ENCODE measurements at regions not wholly inside any gene's neighbourhood (a gene's known extent, or its start where the extent isn't known, plus 50 kb on each side); places are given as distances from the start of the nearest gene placed in this dataset.

DNA sequence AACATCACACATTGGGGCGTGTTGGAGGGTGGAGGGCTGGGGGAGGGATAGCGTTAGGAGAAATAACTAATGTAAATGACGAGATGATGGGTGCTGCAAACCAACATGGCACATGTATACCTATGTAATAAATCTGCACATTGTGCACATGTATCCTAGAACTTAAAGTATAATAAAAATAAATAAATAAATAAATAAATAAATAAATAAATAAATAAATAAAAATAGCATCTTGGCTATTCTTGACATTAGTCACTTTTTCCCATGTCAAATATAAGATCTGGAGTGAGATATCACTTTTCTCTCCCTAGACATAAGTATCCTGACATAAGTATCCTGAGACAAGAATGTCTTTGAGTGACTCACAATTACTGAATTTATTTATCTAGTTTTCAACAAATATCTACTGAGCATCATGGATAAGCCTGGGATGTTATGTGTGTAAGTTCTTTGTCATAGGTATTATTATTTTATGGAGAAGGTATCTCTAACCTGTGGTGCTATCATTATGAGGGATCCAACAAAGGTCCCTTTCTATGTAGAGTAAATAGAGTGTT lies 691.3 kb downstream of the SORCS1 start:
- no peaks in the 10 kb centered on the region for H3K9me3 ChIP-seq (ENCODE audit: control insufficient read depth, insufficient read depth, low read length)
- no peaks in the 10 kb centered on the region for H3K4me1 ChIP-seq (ENCODE audit: control insufficient read depth, insufficient read depth, low read length)
- no peaks in the 10 kb centered on the region for H3K36me3 ChIP-seq (ENCODE audit: control insufficient read depth, insufficient read depth, low read length)
- no CpG with 5 or more reads among the region's 3 CpGs for WGBS (ENCODE audit: insufficient coverage, insufficient read length)
- no peak overlapping the region for H3K27ac ChIP-seq (ENCODE audit: low read length)
- no peak overlapping the region for H3K4me3 ChIP-seq (ENCODE audit: low read length)
- no peak for DNase-seq (ENCODE audit: low read depth, low spot score)
- no peaks in the 10 kb centered on the region for H3K27me3 ChIP-seq (ENCODE audit: control insufficient read depth, insufficient read depth, low read length)

DNA sequence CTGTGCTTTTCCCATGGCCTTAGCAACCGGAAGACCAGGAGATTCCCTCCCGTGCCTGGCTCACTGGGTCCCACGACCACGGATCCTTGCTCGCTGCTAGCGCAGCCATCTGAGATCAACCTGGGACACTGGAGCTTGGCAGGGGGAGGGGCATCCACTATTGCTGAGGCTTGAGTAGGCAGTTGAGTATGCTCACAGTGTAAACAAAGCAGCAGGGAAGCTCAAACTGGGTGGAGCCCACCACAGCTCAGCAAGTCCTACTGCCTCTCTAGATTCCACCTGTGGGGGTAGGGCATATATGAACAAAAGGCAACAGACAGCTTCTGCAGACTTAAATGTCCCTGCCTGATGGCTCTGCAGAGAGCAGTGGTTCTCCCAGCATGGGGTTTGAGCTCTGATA lies 697.0 kb downstream of the SORCS1 start:
- no peaks in the 10 kb centered on the region for H3K4me1 ChIP-seq (ENCODE audit: control insufficient read depth, insufficient read depth, low read length)
- no peak overlapping the region for H3K4me3 ChIP-seq (ENCODE audit: low read length)
- no peak for DNase-seq (ENCODE audit: low read depth, low spot score)
- H3K9me3 ChIP-seq (ENCODE audit: control insufficient read depth, insufficient read depth, low read length): no peaks in the 10 kb centered on the region
- H3K27me3 ChIP-seq (ENCODE audit: control insufficient read depth, insufficient read depth, low read length): no peaks in the 10 kb centered on the region
- H3K27ac ChIP-seq (ENCODE audit: low read length): no peak overlapping the region
- H3K36me3 ChIP-seq (ENCODE audit: control insufficient read depth, insufficient read depth, low read length): no peaks in the 10 kb centered on the region
- no CpG with 5 or more reads among the region's 6 CpGs for WGBS (ENCODE audit: insufficient coverage, insufficient read length)

DNA sequence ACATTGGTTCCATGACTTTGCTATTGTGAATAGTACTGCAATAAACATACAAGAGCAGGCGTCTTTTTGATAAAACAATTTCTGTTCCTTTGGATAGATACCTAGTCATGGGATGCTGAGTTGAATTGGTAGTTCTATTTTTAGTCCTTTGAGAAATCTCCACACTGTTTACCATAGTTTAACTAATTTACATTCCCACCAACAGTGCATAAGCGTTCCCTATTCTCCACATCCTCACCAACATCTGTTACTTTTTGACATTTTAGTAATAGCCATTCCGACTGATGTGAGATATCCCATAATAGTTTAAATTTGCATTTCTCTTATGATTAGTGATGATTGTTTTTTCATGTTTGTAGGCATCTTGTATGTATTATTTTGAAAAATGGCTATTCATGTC lies 707.0 kb downstream of the SORCS1 start:
- DNase-seq (ENCODE audit: low read depth, low spot score): no peak
- Histone ChIP-seq H3K4me1 (ENCODE audit: control insufficient read depth, insufficient read depth, low read length) (no peaks in the 10 kb centered on the region), H3K9me3 (ENCODE audit: control insufficient read depth, insufficient read depth, low read length) (no peaks in the 10 kb centered on the region), H3K36me3 (ENCODE audit: control insufficient read depth, insufficient read depth, low read length) (no peaks in the 10 kb centered on the region), H3K27ac (ENCODE audit: low read length) (no peak overlapping the region), H3K27me3 (ENCODE audit: control insufficient read depth, insufficient read depth, low read length) (no peaks in the 10 kb centered on the region), H3K4me3 (ENCODE audit: low read length) (no peak overlapping the region)
- no CpG with 5 or more reads among the region's 3 CpGs for WGBS (ENCODE audit: insufficient coverage, insufficient read length)

DNA sequence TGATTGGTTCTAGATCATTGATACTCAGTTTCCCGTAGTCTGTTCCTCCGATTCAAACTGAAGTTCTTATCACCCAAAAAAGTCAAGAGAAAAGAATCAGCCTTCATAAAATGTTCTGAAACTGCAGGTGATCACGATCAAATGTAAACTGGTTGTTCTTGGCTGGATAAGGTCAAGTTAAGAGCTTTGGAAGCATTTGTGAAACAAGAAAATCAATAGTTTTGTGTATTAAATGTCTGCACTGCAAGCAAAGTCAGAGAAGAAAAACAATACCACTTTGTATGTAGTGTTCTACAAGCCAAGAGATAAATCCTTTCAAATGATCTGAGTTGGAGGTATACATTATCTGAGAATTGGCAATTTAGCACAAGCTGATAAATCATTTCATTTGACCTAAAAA lies 710.3 kb downstream of the SORCS1 start:
- Histone ChIP-seq H3K4me1 (ENCODE audit: control insufficient read depth, insufficient read depth, low read length) (no peaks in the 10 kb centered on the region), H3K4me3 (ENCODE audit: low read length) (no peak overlapping the region), H3K27me3 (ENCODE audit: control insufficient read depth, insufficient read depth, low read length) (no peaks in the 10 kb centered on the region), H3K9me3 (ENCODE audit: control insufficient read depth, insufficient read depth, low read length) (no peaks in the 10 kb centered on the region), H3K36me3 (ENCODE audit: control insufficient read depth, insufficient read depth, low read length) (no peaks in the 10 kb centered on the region), H3K27ac (ENCODE audit: low read length) (no peak overlapping the region)
- WGBS (ENCODE audit: insufficient coverage, insufficient read length): no CpG with 5 or more reads among the region's 3 CpGs
- DNase-seq (ENCODE audit: low read depth, low spot score): no peak

DNA sequence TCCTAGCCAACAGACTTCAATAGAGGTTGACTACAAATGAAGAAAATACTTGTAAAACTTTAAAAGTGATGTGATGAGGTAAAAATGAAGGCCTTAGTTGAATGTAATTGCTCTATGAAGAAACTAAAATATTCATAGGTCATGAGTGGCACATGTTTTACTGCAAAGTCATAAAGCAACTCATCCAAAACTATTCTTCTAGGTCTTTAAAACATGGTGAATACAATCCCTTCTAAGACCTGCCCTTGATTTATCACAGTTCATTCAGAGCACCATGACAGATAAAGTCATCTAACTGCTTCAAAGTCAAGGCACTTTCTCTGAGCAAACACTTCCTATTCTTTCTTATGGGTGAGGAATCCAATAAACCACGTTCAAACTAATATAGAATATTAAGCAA lies 713.5 kb downstream of the SORCS1 start:
- Histone ChIP-seq H3K27ac (ENCODE audit: low read length) (no peak overlapping the region), H3K4me3 (ENCODE audit: low read length) (no peak overlapping the region), H3K9me3 (ENCODE audit: control insufficient read depth, insufficient read depth, low read length) (no peaks in the 10 kb centered on the region), H3K4me1 (ENCODE audit: control insufficient read depth, insufficient read depth, low read length) (no peaks in the 10 kb centered on the region), H3K36me3 (ENCODE audit: control insufficient read depth, insufficient read depth, low read length) (no peaks in the 10 kb centered on the region), H3K27me3 (ENCODE audit: control insufficient read depth, insufficient read depth, low read length) (no peaks in the 10 kb centered on the region)
- WGBS (ENCODE audit: insufficient coverage, insufficient read length): no CpG with 5 or more reads among the region's 1 CpG
- DNase-seq (ENCODE audit: low read depth, low spot score): no peak

DNA sequence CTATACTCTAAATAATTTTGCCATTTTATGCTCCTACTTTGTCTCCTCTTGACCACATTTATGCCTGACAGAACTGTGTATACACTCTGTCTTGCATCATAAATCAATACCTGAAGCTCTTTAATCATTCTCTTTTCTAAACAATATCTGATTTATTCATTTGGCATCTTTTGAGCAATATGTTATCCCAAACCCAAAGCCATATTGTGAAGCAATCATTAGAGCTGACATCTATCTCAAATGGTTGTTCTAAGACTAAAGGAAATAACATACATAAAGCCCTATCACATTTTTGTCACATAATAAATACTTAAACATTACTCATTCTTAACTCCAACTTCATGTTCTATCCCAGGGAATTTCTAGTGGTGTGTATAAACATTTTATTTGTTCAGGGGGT lies 717.6 kb downstream of the SORCS1 start:
- H3K9me3 ChIP-seq (ENCODE audit: control insufficient read depth, insufficient read depth, low read length): no peaks in the 10 kb centered on the region
- DNase-seq (ENCODE audit: low read depth, low spot score): no peak
- H3K4me1 ChIP-seq (ENCODE audit: control insufficient read depth, insufficient read depth, low read length): no peaks in the 10 kb centered on the region
- H3K4me3 ChIP-seq (ENCODE audit: low read length): no peak overlapping the region
- no peaks in the 10 kb centered on the region for H3K36me3 ChIP-seq (ENCODE audit: control insufficient read depth, insufficient read depth, low read length)
- H3K27me3 ChIP-seq (ENCODE audit: control insufficient read depth, insufficient read depth, low read length): no peaks in the 10 kb centered on the region
- H3K27ac ChIP-seq (ENCODE audit: low read length): no peak overlapping the region

DNA sequence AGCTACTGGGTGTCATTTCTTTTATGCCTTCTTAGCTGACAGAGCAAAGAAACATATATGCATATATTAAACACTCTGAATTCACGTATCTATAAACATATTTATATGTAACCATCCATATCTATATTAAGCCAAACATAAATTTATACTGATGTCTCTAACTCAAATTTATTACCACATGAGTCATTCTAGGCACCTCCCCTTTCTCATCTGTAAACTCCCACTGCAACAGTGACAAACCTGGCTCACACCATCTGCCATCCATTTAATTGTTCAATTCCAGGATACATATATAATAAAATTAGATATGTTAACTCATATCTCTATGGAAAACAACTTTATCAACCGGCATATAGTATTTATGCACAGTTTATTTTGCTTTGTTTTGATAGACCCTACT lies 722.3 kb downstream of the SORCS1 start:
- H3K27ac ChIP-seq (ENCODE audit: low read length): no peak overlapping the region
- no peaks in the 10 kb centered on the region for H3K36me3 ChIP-seq (ENCODE audit: control insufficient read depth, insufficient read depth, low read length)
- H3K9me3 ChIP-seq (ENCODE audit: control insufficient read depth, insufficient read depth, low read length): no peaks in the 10 kb centered on the region
- WGBS (ENCODE audit: insufficient coverage, insufficient read length): no CpG with 5 or more reads among the region's 2 CpGs
- no peak for DNase-seq (ENCODE audit: low read depth, low spot score)
- H3K27me3 ChIP-seq (ENCODE audit: control insufficient read depth, insufficient read depth, low read length): no peaks in the 10 kb centered on the region
- no peaks in the 10 kb centered on the region for H3K4me1 ChIP-seq (ENCODE audit: control insufficient read depth, insufficient read depth, low read length)
- H3K4me3 ChIP-seq (ENCODE audit: low read length): no peak overlapping the region

DNA sequence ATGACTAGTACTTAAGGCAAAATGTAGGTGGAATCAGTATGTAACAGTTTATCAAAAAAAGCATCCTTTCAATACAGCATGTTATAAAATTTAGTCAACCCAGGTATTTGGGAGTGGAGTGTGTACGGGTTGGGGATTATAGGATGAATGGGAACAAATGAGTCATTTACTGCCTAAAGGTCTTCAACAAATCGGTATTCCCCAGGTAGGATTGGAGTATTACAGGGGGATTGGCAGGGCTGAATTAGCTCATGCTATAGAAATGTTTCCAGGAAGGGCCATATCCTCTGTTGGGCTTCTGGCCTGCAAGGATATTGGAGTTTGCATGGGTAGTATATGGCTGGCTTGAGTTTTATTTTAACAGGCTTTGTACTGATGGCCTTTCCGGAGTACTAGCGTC lies 723.7 kb downstream of the SORCS1 start:
- Histone ChIP-seq H3K4me1 (ENCODE audit: control insufficient read depth, insufficient read depth, low read length) (no peaks in the 10 kb centered on the region), H3K27me3 (ENCODE audit: control insufficient read depth, insufficient read depth, low read length) (no peaks in the 10 kb centered on the region), H3K27ac (ENCODE audit: low read length) (no peak overlapping the region), H3K4me3 (ENCODE audit: low read length) (no peak overlapping the region), H3K36me3 (ENCODE audit: control insufficient read depth, insufficient read depth, low read length) (no peaks in the 10 kb centered on the region), H3K9me3 (ENCODE audit: control insufficient read depth, insufficient read depth, low read length) (no peaks in the 10 kb centered on the region)
- no CpG with 5 or more reads among the region's 4 CpGs for WGBS (ENCODE audit: insufficient coverage, insufficient read length)
- DNase-seq (ENCODE audit: low read depth, low spot score): no peak

DNA sequence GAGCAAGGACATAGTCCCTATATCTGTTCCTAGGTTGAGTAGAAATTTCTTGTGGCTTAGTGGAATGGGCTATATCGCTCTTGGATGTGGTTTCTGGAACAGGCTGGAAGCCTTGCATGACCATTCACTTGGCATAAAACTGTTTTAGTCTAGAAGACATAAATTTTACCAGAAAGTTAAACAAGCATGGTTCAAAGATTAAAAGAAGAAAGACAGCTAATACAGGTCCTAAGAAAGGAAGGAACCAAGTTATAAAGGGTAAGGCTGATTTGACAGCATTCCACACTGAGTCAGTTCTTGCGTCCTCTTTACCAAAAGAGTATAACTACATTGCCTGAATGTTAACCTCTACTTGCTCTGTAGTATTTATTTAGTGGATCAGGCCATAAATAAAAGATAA lies 724.2 kb downstream of the SORCS1 start:
- no peak for DNase-seq (ENCODE audit: low read depth, low spot score)
- Histone ChIP-seq H3K27me3 (ENCODE audit: control insufficient read depth, insufficient read depth, low read length) (no peaks in the 10 kb centered on the region), H3K4me3 (ENCODE audit: low read length) (no peak overlapping the region), H3K36me3 (ENCODE audit: control insufficient read depth, insufficient read depth, low read length) (no peaks in the 10 kb centered on the region), H3K9me3 (ENCODE audit: control insufficient read depth, insufficient read depth, low read length) (no peaks in the 10 kb centered on the region), H3K4me1 (ENCODE audit: control insufficient read depth, insufficient read depth, low read length) (no peaks in the 10 kb centered on the region), H3K27ac (ENCODE audit: low read length) (no peak overlapping the region)
- no CpG with 5 or more reads among the region's 2 CpGs for WGBS (ENCODE audit: insufficient coverage, insufficient read length)

DNA sequence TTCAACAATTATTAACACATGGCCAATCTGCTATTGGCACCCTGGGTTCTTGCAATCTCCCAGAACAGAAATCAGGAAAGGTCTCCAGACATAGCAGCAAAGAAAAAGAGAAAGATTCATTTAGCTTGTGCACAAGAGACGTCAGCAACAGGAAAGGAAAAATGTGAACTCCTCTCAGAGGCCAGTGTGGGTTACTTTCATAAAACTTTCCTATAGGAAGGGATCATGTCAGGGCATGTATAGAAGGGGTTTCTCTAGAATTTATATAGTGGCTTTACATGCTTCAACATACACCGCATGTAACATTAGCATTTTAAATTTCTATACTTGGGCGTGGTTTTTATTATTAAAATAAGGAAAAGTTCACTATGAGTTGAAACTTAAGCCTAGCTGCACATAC lies 725.1 kb downstream of the SORCS1 start:
- Histone ChIP-seq H3K4me3 (ENCODE audit: low read length) (no peak overlapping the region), H3K27me3 (ENCODE audit: control insufficient read depth, insufficient read depth, low read length) (no peaks in the 10 kb centered on the region), H3K9me3 (ENCODE audit: control insufficient read depth, insufficient read depth, low read length) (no peaks in the 10 kb centered on the region), H3K27ac (ENCODE audit: low read length) (no peak overlapping the region), H3K4me1 (ENCODE audit: control insufficient read depth, insufficient read depth, low read length) (no peaks in the 10 kb centered on the region), H3K36me3 (ENCODE audit: control insufficient read depth, insufficient read depth, low read length) (no peaks in the 10 kb centered on the region)
- WGBS (ENCODE audit: insufficient coverage, insufficient read length): no CpG with 5 or more reads among the region's 3 CpGs
- no peak for DNase-seq (ENCODE audit: low read depth, low spot score)

DNA sequence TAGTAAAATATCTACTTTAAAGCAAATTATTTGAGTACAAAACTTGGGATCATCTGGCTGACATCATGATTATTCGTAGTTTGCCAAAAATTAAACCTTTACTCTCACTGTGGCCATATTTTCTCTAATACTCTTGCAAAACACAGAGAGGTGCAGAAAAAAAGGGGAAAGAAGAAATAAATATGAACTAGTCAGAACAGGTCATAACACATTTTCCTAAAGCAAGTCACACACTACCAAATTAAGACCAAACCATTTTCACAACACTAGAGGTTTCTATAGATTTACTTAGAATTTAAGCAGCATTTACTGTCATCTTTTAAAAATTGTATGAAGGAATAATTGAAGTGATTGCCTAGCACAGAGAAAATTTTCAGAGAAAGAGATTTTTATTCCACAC lies 726.1 kb downstream of the SORCS1 start:
- Histone ChIP-seq H3K4me3 (ENCODE audit: low read length) (no peak overlapping the region), H3K4me1 (ENCODE audit: control insufficient read depth, insufficient read depth, low read length) (no peaks in the 10 kb centered on the region), H3K9me3 (ENCODE audit: control insufficient read depth, insufficient read depth, low read length) (no peaks in the 10 kb centered on the region), H3K36me3 (ENCODE audit: control insufficient read depth, insufficient read depth, low read length) (no peaks in the 10 kb centered on the region), H3K27me3 (ENCODE audit: control insufficient read depth, insufficient read depth, low read length) (no peaks in the 10 kb centered on the region), H3K27ac (ENCODE audit: low read length) (no peak overlapping the region)
- no CpG with 5 or more reads among the region's 1 CpG for WGBS (ENCODE audit: insufficient coverage, insufficient read length)
- no peak for DNase-seq (ENCODE audit: low read depth, low spot score)
